Keratinocyte (primary cell): ENCODE measurements at regions not wholly inside any gene's neighbourhood (a gene's known extent, or its start where the extent isn't known, plus 50 kb on each side); places are given as distances from the start of the nearest gene placed in this dataset.
"Not testable (repeated sequence)": the region's sequence is repeated elsewhere in the genome, so short reads cannot be mapped to it uniquely, and the experiment has no call there.

Source experiments
- CTCF ChIP-seq, 3 experiments: IDR thresholded peaks in 1 of 3; conservative IDR thresholded peaks in 1 of 3; optimal IDR thresholded peaks in 1 of 3; 2 replicates in 2 of 3; 3 replicates in 1 of 3; pipeline versions ENCODE3 to v1.5.1; 2011; ENCODE audit warnings: low read length in 3 of 3, mild to moderate bottlenecking in 3 of 3, moderate library complexity in 2 of 3, control low read depth in 1 of 3, inconsistent platforms in 1 of 3; ENCODE audit not compliant: insufficient read depth in 2 of 3; ENCODE audit errors: extremely low read depth in 1 of 3
- EZH2 ChIP-seq: IDR thresholded peaks from one replicate; pipeline ENCODE4 v1.6.1; 2012; ENCODE audit warnings: inconsistent platforms, mild to moderate bottlenecking, low read length, moderate library complexity

GRCh38 chr3:90202931-90203330, 1095.5 kb downstream of the EPHA3 start:
- not testable (repeated sequence) for TF ChIP-seq CTCF (optimal IDR thresholded peaks at IDR 0.05 in 1 of 3, IDR thresholded peaks at IDR 0.05 in 1 of 3, conservative IDR thresholded peaks at IDR 0.05 in 1 of 3; ENCODE audit: extremely low read depth in 1 of 3, insufficient read depth in 2 of 3, low read length in 3 of 3); EZH2
